ENCODE measurements at regions not wholly inside any gene's neighbourhood (a gene's known extent, or its start where the extent isn't known, plus 50 kb on each side); places are given as distances from the start of the nearest gene placed in this dataset.

DNA sequence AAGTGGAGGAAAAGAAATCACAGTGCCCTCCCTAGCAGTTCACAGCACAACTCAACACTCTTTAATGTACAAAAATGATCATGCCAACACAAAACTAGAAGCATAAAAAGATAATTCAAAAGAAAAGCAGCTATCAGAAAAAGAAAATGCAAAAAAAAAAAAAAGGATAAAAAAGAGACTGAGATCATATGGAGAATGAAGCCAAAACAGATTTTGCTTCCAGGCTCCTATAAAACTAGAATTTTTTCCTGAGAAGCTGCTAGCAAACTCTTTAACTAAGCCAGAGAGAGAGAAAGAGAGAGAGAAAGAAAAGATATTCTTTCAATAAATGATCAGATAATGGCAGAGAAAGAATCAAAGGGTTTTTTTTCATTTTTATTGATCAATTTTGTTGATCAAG lies 288.0 kb upstream of the ANKRD30A start:
- POLR2A ChIA-PET: interaction anchor here (0.6 kb wide), 1 partner anchor 1958 kb away, joined by 7 read pairs; no protein-coding TSS in a partner anchor
- Histone ChIP-seq H3K27me3 (ENCODE audit: control insufficient read depth in 2 of 2, insufficient read depth in 2 of 2, low read length in 2 of 2) (no peaks in the 10 kb centered on the region), H3K79me2 (ENCODE audit: control insufficient read depth, insufficient read depth, low read length) (no peaks in the 10 kb centered on the region), H3K9ac (replicated peaks; ENCODE audit: extremely low read depth, insufficient read depth, low read length) (no peak overlapping the region), H3K36me3 (ENCODE audit: control insufficient read depth in 2 of 2, extremely low read depth in 1 of 2, insufficient read depth in 2 of 2, low read length in 2 of 2) (no peaks in the 10 kb centered on the region), H4K20me1 (replicated peaks; ENCODE audit: control insufficient read depth, extremely low read depth, insufficient read depth, low read length) (no peaks in the 10 kb centered on the region), H3K9me3 (replicated peaks; ENCODE audit: control insufficient read depth, insufficient read depth, low read length) (no peaks in the 10 kb centered on the region), H3K4me1 (ENCODE audit: control insufficient read depth, extremely low read depth, insufficient read depth, low read length) (no peaks in the 10 kb centered on the region), H3K9me1 (replicated peaks; ENCODE audit: control insufficient read depth, extremely low read depth, insufficient read depth, low read length) (no peaks in the 10 kb centered on the region), H3K4me3 (replicated peaks in 1 of 3; ENCODE audit: insufficient read depth in 1 of 3, low read depth in 1 of 3, low read length in 3 of 3) (no peak overlapping the region), H3K4me2 (ENCODE audit: insufficient read depth, low read length) (no peak overlapping the region), H3K27ac (ENCODE audit: insufficient read depth, low read depth, low read length) (no peak overlapping the region), H2AFZ (ENCODE audit: low read depth, low read length) (no peak overlapping the region)
- no peak for TF ChIP-seq POLR2A (IDR thresholded peaks at IDR 0.05; ENCODE audit: low read depth, low read length)
- no peak for TF ChIP-seq MAX (IDR thresholded peaks at IDR 0.05; ENCODE audit: insufficient read depth, insufficient read length)
- no peak for TF ChIP-seq GATA2 (IDR thresholded peaks at IDR 0.05; ENCODE audit: insufficient read depth, insufficient read length, low read depth, low read length)
- TF ChIP-seq FOS (IDR thresholded peaks at IDR 0.05; ENCODE audit: borderline replicate concordance, insufficient read depth, low read length): no peak
- DNase-seq (ENCODE audit: low read depth, low spot score): no peak
- intact Hi-C loops (cut with micrococcal nuclease): no loop called here
- dilution Hi-C loops (cut with MboI; ENCODE audit: extremely low pct_ligation_motif_present, low sequenced_read_pairs): no loop called here
- FAIRE-seq: no peak
- no TSS peak for BruUV-seq (replicated peaks)
- CTCF ChIA-PET: interaction anchor here (0.7 kb wide), 1 partner anchor 450 kb away, joined by 4 read pairs; no protein-coding TSS in a partner anchor

DNA sequence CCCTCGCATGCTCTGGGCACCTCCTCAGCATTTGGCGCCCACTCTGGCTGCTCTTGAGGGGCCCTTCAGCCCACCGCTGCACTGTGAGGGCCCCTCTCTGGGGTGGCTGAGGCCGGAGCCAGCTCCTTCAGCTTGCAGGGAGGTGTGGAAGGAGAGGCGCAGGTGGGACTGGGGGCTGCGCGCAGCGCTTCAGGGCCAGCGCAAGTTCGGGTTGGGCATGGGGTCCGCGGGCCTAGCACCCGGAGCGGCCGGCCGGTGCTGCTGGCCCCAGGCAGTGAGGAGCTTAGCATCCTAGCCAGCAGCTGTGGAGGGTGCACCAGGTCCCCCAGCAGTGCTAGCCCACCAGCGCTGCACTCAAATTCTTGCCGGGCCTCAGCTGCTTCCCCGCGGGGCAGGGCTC lies 305.6 kb upstream of the ANKRD30A start:
- H3K27me3 ChIP-seq (ENCODE audit: control insufficient read depth in 2 of 2, insufficient read depth in 2 of 2, low read length in 2 of 2): no peaks in the 10 kb centered on the region
- dilution Hi-C loops (cut with MboI; ENCODE audit: extremely low pct_ligation_motif_present, low sequenced_read_pairs): no loop called here

More for the DNA sequence above, 305.6 kb upstream of the ANKRD30A start:
- Histone ChIP-seq H3K4me1 (ENCODE audit: control insufficient read depth, extremely low read depth, insufficient read depth, low read length) (no peaks in the 10 kb centered on the region), H3K27ac (ENCODE audit: insufficient read depth, low read depth, low read length) (no peak overlapping the region), H3K4me3 (replicated peaks in 1 of 3; ENCODE audit: insufficient read depth in 1 of 3, low read depth in 1 of 3, low read length in 3 of 3) (no peak overlapping the region), H3K9me3 (replicated peaks; ENCODE audit: control insufficient read depth, insufficient read depth, low read length) (no peaks in the 10 kb centered on the region), H3K4me2 (ENCODE audit: insufficient read depth, low read length) (no peak overlapping the region), H3K9ac (replicated peaks; ENCODE audit: extremely low read depth, insufficient read depth, low read length) (no peak overlapping the region), H3K9me1 (replicated peaks; ENCODE audit: control insufficient read depth, extremely low read depth, insufficient read depth, low read length) (no peaks in the 10 kb centered on the region), H3K36me3 (ENCODE audit: control insufficient read depth in 2 of 2, extremely low read depth in 1 of 2, insufficient read depth in 2 of 2, low read length in 2 of 2) (no peaks in the 10 kb centered on the region), H2AFZ (ENCODE audit: low read depth, low read length) (no peak overlapping the region), H4K20me1 (replicated peaks; ENCODE audit: control insufficient read depth, extremely low read depth, insufficient read depth, low read length) (no peaks in the 10 kb centered on the region), H3K79me2 (ENCODE audit: control insufficient read depth, insufficient read depth, low read length) (no peaks in the 10 kb centered on the region)
- ChIA-PET CTCF (no interaction called here), POLR2A (no interaction called here)
- no TSS peak for BruUV-seq (replicated peaks)
- TF ChIP-seq GATA2 (IDR thresholded peaks at IDR 0.05; ENCODE audit: insufficient read depth, insufficient read length, low read depth, low read length) (no peak), JUN (IDR thresholded peaks at IDR 0.05; ENCODE audit: borderline replicate concordance, insufficient read depth, insufficient read length, low read depth) (no peak), POLR2AphosphoS5 (IDR thresholded peaks at IDR 0.05; ENCODE audit: insufficient read depth, low read depth, low read length) (no peak), POLR2A (IDR thresholded peaks at IDR 0.05; ENCODE audit: low read depth, low read length) (no peak), CTCF (IDR thresholded peaks at IDR 0.05; ENCODE audit: extremely low read depth in 1 of 2, insufficient read depth in 1 of 2, low read depth in 1 of 2, low read length in 2 of 2) (no peak), MYC (IDR thresholded peaks at IDR 0.05; ENCODE audit: low read depth, low read length) (no peak), FOS (IDR thresholded peaks at IDR 0.05; ENCODE audit: borderline replicate concordance, insufficient read depth, low read length) (no peak), EZH2 (IDR thresholded peaks at IDR 0.05; ENCODE audit: borderline replicate concordance, low read depth, low read length, severe bottlenecking) (no peak), MAX (IDR thresholded peaks at IDR 0.05; ENCODE audit: insufficient read depth, insufficient read length) (no peak)
- FAIRE-seq: no peak
- no peak for DNase-seq (ENCODE audit: low read depth, low spot score)
- intact Hi-C loops (cut with micrococcal nuclease): no loop called here

Data from endothelial cell of umbilical vein (primary cell).